ENCODE measurements at regions not wholly inside any gene's neighbourhood (a gene's known extent, or its start where the extent isn't known, plus 50 kb on each side); places are given as distances from the start of the nearest gene placed in this dataset.
A peak's percentile ranks its signal among the peaks of the same experiment; 100 is the strongest.

GRCh38 chr6:53974941-53975340 lies 136.3 kb upstream of the MLIP start:
- DNase-seq, result no peak
- in situ Hi-C loops (cut with MboI; ENCODE audit: low pct_unique_long_range_greater_than_20kb, low sequenced_read_pairs), result loop anchor here (25.0 kb wide), 1 partner anchor 488 kb away; no protein-coding TSS in a partner anchor

- in situ Hi-C loops (cut with MboI; ENCODE audit: low pct_unique_long_range_greater_than_20kb, low sequenced_read_pairs), result no loop called here
- DNase-seq, result no peak
These were observed 135.2 kb upstream of the MLIP start for GRCh38 chr6:53975941-53976615.

GRCh38 chr6:53977551-53977950 lies 133.7 kb upstream of the MLIP start:
- no peak for DNase-seq
- in situ Hi-C loops (cut with MboI; ENCODE audit: low pct_unique_long_range_greater_than_20kb, low sequenced_read_pairs), result no loop called here

- in situ Hi-C loops (cut with MboI; ENCODE audit: low pct_unique_long_range_greater_than_20kb, low sequenced_read_pairs), result no loop called here
These were observed 131.7 kb upstream of the MLIP start for GRCh38 chr6:53979468-53980067.

GRCh38 chr6:53982366-53983050 lies 128.7 kb upstream of the MLIP start:
- in situ Hi-C loops (cut with MboI; ENCODE audit: low pct_unique_long_range_greater_than_20kb, low sequenced_read_pairs), result no loop called here
- DNase-seq, result no peak

More at GRCh38 chr6:53979468-53980067, 131.7 kb upstream of the MLIP start:
- DNase-seq, result peak; percentile 54

GRCh38 chr6:53983301-53983700 lies 127.9 kb upstream of the MLIP start:
- in situ Hi-C loops (cut with MboI; ENCODE audit: low pct_unique_long_range_greater_than_20kb, low sequenced_read_pairs), result no loop called here
- DNase-seq, result no peak

- DNase-seq, result no peak
- in situ Hi-C loops (cut with MboI; ENCODE audit: low pct_unique_long_range_greater_than_20kb, low sequenced_read_pairs), result no loop called here
These were observed 127.1 kb upstream of the MLIP start for GRCh38 chr6:53984163-53984562.

GRCh38 chr6:53984581-53984980 lies 126.7 kb upstream of the MLIP start:
- in situ Hi-C loops (cut with MboI; ENCODE audit: low pct_unique_long_range_greater_than_20kb, low sequenced_read_pairs), result no loop called here
- DNase-seq, result no peak

- DNase-seq, result no peak
- in situ Hi-C loops (cut with MboI; ENCODE audit: low pct_unique_long_range_greater_than_20kb, low sequenced_read_pairs), result no loop called here
These were observed 125.9 kb upstream of the MLIP start for GRCh38 chr6:53985366-53985765.

GRCh38 chr6:53986165-53986720 lies 125.0 kb upstream of the MLIP start:
- in situ Hi-C loops (cut with MboI; ENCODE audit: low pct_unique_long_range_greater_than_20kb, low sequenced_read_pairs), result no loop called here
- peak; percentile 32 for DNase-seq

- in situ Hi-C loops (cut with MboI; ENCODE audit: low pct_unique_long_range_greater_than_20kb, low sequenced_read_pairs), result no loop called here
- DNase-seq, result no peak
These were observed 124.3 kb upstream of the MLIP start for GRCh38 chr6:53986721-53987521.

- in situ Hi-C loops (cut with MboI; ENCODE audit: low pct_unique_long_range_greater_than_20kb, low sequenced_read_pairs), result no loop called here
These were observed 123.7 kb upstream of the MLIP start for GRCh38 chr6:53987522-53987888.

GRCh38 chr6:53989504-53989903 lies 121.7 kb upstream of the MLIP start:
- DNase-seq, result no peak
- in situ Hi-C loops (cut with MboI; ENCODE audit: low pct_unique_long_range_greater_than_20kb, low sequenced_read_pairs), result no loop called here

More at GRCh38 chr6:53987522-53987888, 123.7 kb upstream of the MLIP start:
- DNase-seq, result no peak

- DNase-seq, result no peak
- in situ Hi-C loops (cut with MboI; ENCODE audit: low pct_unique_long_range_greater_than_20kb, low sequenced_read_pairs), result no loop called here
These were observed 118.7 kb upstream of the MLIP start for GRCh38 chr6:53992522-53992921.

- DNase-seq, result no peak
- in situ Hi-C loops (cut with MboI; ENCODE audit: low pct_unique_long_range_greater_than_20kb, low sequenced_read_pairs), result no loop called here
These were observed 117.0 kb upstream of the MLIP start for GRCh38 chr6:53994201-53994600.

GRCh38 chr6:53995935-53996334 lies 115.3 kb upstream of the MLIP start:
- in situ Hi-C loops (cut with MboI; ENCODE audit: low pct_unique_long_range_greater_than_20kb, low sequenced_read_pairs), result no loop called here
- no peak for DNase-seq

GRCh38 chr6:53998303-53998702 lies 112.9 kb upstream of the MLIP start:
- DNase-seq, result no peak
- in situ Hi-C loops (cut with MboI; ENCODE audit: low pct_unique_long_range_greater_than_20kb, low sequenced_read_pairs), result no loop called here

- in situ Hi-C loops (cut with MboI; ENCODE audit: low pct_unique_long_range_greater_than_20kb, low sequenced_read_pairs), result no loop called here
- no peak for DNase-seq
These were observed 112.0 kb upstream of the MLIP start for GRCh38 chr6:53999088-53999755.

GRCh38 chr6:54002116-54002515 lies 109.1 kb upstream of the MLIP start:
- DNase-seq, result no peak
- in situ Hi-C loops (cut with MboI; ENCODE audit: low pct_unique_long_range_greater_than_20kb, low sequenced_read_pairs), result no loop called here
